A549 (cell line): ENCODE measurements at regions not wholly inside any gene's neighbourhood (a gene's known extent, or its start where the extent isn't known, plus 50 kb on each side); places are given as distances from the start of the nearest gene placed in this dataset.

ENCODE experiments used
- MAZ ChIP-seq: fragments of 150-350 bp; IDR thresholded peaks from 2 replicates; pipeline ENCODE4 v1.6.1; 2014; ENCODE audit warnings: antibody characterized with exemption, low read depth, low read length, borderline replicate concordance
- POLR2A ChIP-seq: IDR thresholded peaks from 2 replicates; pipeline ENCODE4 v1.6.1; 2012; ENCODE audit warnings: mild to moderate bottlenecking, low read length
- SREBF2 ChIP-seq: fragments of 450-650 bp; IDR thresholded peaks from 2 replicates; pipeline ENCODE4 v1.6.1; 2014; ENCODE audit warnings: mild to moderate bottlenecking, moderate library complexity
- TF ChIP-seq, protein P1 (sequence below): fragments of >200 bp; sonication (Bioruptor Twin); formaldehyde crosslinking; IDR thresholded peaks from 3 replicates; pipeline ENCODE4 v1.5.1; 2016
- TF ChIP-seq, protein P2 (sequence below): fragments of 150-350 bp; IDR thresholded peaks from 2 replicates; pipeline ENCODE4 v1.6.1; 2014; ENCODE audit warnings: low read depth, mild to moderate bottlenecking, low read length

GRCh38 chr14:62110941-62111340 lies 348.7 kb downstream of the SNAPC1 start:
- no peak for TF ChIP-seq POLR2A
- TF ChIP-seq, protein P1, sequence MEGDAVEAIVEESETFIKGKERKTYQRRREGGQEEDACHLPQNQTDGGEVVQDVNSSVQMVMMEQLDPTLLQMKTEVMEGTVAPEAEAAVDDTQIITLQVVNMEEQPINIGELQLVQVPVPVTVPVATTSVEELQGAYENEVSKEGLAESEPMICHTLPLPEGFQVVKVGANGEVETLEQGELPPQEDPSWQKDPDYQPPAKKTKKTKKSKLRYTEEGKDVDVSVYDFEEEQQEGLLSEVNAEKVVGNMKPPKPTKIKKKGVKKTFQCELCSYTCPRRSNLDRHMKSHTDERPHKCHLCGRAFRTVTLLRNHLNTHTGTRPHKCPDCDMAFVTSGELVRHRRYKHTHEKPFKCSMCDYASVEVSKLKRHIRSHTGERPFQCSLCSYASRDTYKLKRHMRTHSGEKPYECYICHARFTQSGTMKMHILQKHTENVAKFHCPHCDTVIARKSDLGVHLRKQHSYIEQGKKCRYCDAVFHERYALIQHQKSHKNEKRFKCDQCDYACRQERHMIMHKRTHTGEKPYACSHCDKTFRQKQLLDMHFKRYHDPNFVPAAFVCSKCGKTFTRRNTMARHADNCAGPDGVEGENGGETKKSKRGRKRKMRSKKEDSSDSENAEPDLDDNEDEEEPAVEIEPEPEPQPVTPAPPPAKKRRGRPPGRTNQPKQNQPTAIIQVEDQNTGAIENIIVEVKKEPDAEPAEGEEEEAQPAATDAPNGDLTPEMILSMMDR = no peak
- no peak for TF ChIP-seq SREBF2
- no peak for TF ChIP-seq MAZ
- TF ChIP-seq, protein P2, sequence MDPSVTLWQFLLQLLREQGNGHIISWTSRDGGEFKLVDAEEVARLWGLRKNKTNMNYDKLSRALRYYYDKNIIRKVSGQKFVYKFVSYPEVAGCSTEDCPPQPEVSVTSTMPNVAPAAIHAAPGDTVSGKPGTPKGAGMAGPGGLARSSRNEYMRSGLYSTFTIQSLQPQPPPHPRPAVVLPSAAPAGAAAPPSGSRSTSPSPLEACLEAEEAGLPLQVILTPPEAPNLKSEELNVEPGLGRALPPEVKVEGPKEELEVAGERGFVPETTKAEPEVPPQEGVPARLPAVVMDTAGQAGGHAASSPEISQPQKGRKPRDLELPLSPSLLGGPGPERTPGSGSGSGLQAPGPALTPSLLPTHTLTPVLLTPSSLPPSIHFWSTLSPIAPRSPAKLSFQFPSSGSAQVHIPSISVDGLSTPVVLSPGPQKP = no peak
